Stimulated activated CD8-positive, alpha-beta memory T cell treated with anti-CD3 and anti-CD28 coated beads, Interleukin-12 subunit alpha, Interleukin-12 subunit beta, amount 100 ng/mL, for 24 hours (primary cell): ENCODE measurements at regions not wholly inside any gene's neighbourhood (a gene's known extent, or its start where the extent isn't known, plus 50 kb on each side); places are given as distances from the start of the nearest gene placed in this dataset.
"Not testable (repeated sequence)": the region's sequence is repeated elsewhere in the genome, so short reads cannot be mapped to it uniquely, and the experiment has no call there.

Experiments
- DNase-seq: peaks from one replicate; pipeline ENCODE4 v3.0.0-alpha.2; 2020; ENCODE audit errors: extremely low read depth

GRCh38 chr14:36411951-36412350 lies 91.5 kb upstream of the MBIP start:
- not testable (repeated sequence) for DNase-seq

GRCh38 chr14:36408388-36408787 lies 88.0 kb upstream of the MBIP start:
- no peak for DNase-seq

- DNase-seq: no peak
These were observed 85.3 kb upstream of the MBIP start for GRCh38 chr14:36405589-36406274.

GRCh38 chr14:36402867-36403266 lies 82.4 kb upstream of the MBIP start:
- DNase-seq: no peak

- DNase-seq: no peak
These were observed 78.2 kb upstream of the MBIP start for GRCh38 chr14:36398463-36399291.

GRCh38 chr14:36397357-36397756 lies 76.9 kb upstream of the MBIP start:
- DNase-seq: no peak

- DNase-seq: no peak
These were observed 76.4 kb upstream of the MBIP start for GRCh38 chr14:36396798-36397197.

GRCh38 chr14:36394593-36394992 lies 74.2 kb upstream of the MBIP start:
- DNase-seq: no peak

- DNase-seq: no peak
These were observed 70.3 kb upstream of the MBIP start for GRCh38 chr14:36390718-36391117.

- DNase-seq: no peak
These were observed 63.5 kb upstream of the MBIP start for GRCh38 chr14:36383767-36384431.

- DNase-seq: peak; percentile 30
These were observed 53.7 kb upstream of the MBIP start for GRCh38 chr14:36373982-36374673.
